Nephron (organoid): ENCODE measurements at regions not wholly inside any gene's neighbourhood (a gene's known extent, or its start where the extent isn't known, plus 50 kb on each side); places are given as distances from the start of the nearest gene placed in this dataset.
A peak's percentile ranks its signal among the peaks of the same experiment; 100 is the strongest.

Experiments
- H3K27ac Mint-ChIP-seq, 3 experiments: 2 replicates each; pipeline ENCODE4 v1.8.0; 2020; ENCODE audit warnings: mixed read lengths in 3 of 3, mild to moderate bottlenecking in 2 of 3, moderate library complexity in 1 of 3
- H3K27me3 Mint-ChIP-seq: 2 replicates; pipeline ENCODE4 v1.8.0; 2021; ENCODE audit warnings: low read depth, mild to moderate bottlenecking, moderate library complexity, mixed read lengths
- H3K36me3 Mint-ChIP-seq: 2 replicates; pipeline ENCODE4 v1.8.0; 2020; ENCODE audit warnings: low read depth, mixed read lengths
- H3K4me1 Mint-ChIP-seq: 2 replicates; pipeline ENCODE4 v1.8.0; 2020; ENCODE audit warnings: mixed read lengths
- H3K4me3 Mint-ChIP-seq, 3 experiments: 2 replicates each; pipeline ENCODE4 v1.8.0; 2020; ENCODE audit warnings: mild to moderate bottlenecking in 3 of 3, mixed read lengths in 3 of 3, moderate library complexity in 2 of 3
- H3K9me3 Mint-ChIP-seq: 2 replicates; pipeline ENCODE4 v1.8.0; 2020; ENCODE audit warnings: mixed read lengths
- TF ChIP-seq, protein P1 (sequence below), 3 experiments: fragments of 200-600 bp; sonication (generic); IDR thresholded peaks; one replicate each; pipeline ENCODE4 v1.5.0; 2021; ENCODE audit warnings: antibody characterized with exemption in 3 of 3; ENCODE audit not compliant: unreplicated experiment in 3 of 3

GRCh38 chr12:124434951-124435805 is 132.2 kb downstream of the NCOR2 start:
- H3K36me3 Mint-ChIP-seq = peaks cover 21% of the 10 kb centered on the region
- no peaks in the 10 kb centered on the region for H3K9me3 Mint-ChIP-seq
- TF ChIP-seq, protein P1, sequence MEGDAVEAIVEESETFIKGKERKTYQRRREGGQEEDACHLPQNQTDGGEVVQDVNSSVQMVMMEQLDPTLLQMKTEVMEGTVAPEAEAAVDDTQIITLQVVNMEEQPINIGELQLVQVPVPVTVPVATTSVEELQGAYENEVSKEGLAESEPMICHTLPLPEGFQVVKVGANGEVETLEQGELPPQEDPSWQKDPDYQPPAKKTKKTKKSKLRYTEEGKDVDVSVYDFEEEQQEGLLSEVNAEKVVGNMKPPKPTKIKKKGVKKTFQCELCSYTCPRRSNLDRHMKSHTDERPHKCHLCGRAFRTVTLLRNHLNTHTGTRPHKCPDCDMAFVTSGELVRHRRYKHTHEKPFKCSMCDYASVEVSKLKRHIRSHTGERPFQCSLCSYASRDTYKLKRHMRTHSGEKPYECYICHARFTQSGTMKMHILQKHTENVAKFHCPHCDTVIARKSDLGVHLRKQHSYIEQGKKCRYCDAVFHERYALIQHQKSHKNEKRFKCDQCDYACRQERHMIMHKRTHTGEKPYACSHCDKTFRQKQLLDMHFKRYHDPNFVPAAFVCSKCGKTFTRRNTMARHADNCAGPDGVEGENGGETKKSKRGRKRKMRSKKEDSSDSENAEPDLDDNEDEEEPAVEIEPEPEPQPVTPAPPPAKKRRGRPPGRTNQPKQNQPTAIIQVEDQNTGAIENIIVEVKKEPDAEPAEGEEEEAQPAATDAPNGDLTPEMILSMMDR (IDR thresholded peaks at IDR 0.05; ENCODE audit: unreplicated experiment in 3 of 3) = no peak
- H3K4me3 Mint-ChIP-seq = no peak overlapping the region
- peak overlapping the region; percentile 53 to 79 (median 72) for H3K27ac Mint-ChIP-seq
- H3K4me1 Mint-ChIP-seq = peaks cover 41% of the 10 kb centered on the region
- no peaks in the 10 kb centered on the region for H3K27me3 Mint-ChIP-seq

GRCh38 chr12:124434354-124434753 is 133.1 kb downstream of the NCOR2 start:
- TF ChIP-seq, protein P1 (IDR thresholded peaks at IDR 0.05; ENCODE audit: unreplicated experiment in 3 of 3) = no peak
- no peaks in the 10 kb centered on the region for H3K9me3 Mint-ChIP-seq
- no peak overlapping the region for H3K4me3 Mint-ChIP-seq
- H3K27ac Mint-ChIP-seq = peak overlapping the region; percentile 53 to 79 (median 72)
- H3K36me3 Mint-ChIP-seq = peaks cover 21% of the 10 kb centered on the region
- no peaks in the 10 kb centered on the region for H3K27me3 Mint-ChIP-seq
- H3K4me1 Mint-ChIP-seq = peaks cover 41% of the 10 kb centered on the region

- Mint-ChIP-seq H3K4me3 (no peak overlapping the region), H3K4me1 (peaks cover 41% of the 10 kb centered on the region), H3K9me3 (no peaks in the 10 kb centered on the region)
Observed at GRCh38 chr12:124433879-124434278, 133.5 kb downstream of the NCOR2 start.

GRCh38 chr12:124433147-124433874 is 134.1 kb downstream of the NCOR2 start:
- no peaks in the 10 kb centered on the region for H3K27me3 Mint-ChIP-seq
- no peaks in the 10 kb centered on the region for H3K9me3 Mint-ChIP-seq
- H3K27ac Mint-ChIP-seq = no peak overlapping the region
- no peak overlapping the region for H3K4me3 Mint-ChIP-seq
- H3K36me3 Mint-ChIP-seq = peaks cover 24% of the 10 kb centered on the region
- TF ChIP-seq, protein P1 (IDR thresholded peaks at IDR 0.05; ENCODE audit: unreplicated experiment in 3 of 3) = no peak
- peaks cover 46% of the 10 kb centered on the region for H3K4me1 Mint-ChIP-seq

More at GRCh38 chr12:124433879-124434278, 133.5 kb downstream of the NCOR2 start:
- peaks cover 21% of the 10 kb centered on the region for H3K36me3 Mint-ChIP-seq
- H3K27ac Mint-ChIP-seq = peak overlapping the region; percentile 53 to 79 (median 72)
- H3K27me3 Mint-ChIP-seq = no peaks in the 10 kb centered on the region
- TF ChIP-seq, protein P1 (IDR thresholded peaks at IDR 0.05; ENCODE audit: unreplicated experiment in 3 of 3) = no peak

GRCh38 chr12:124432376-124432775 is 135.0 kb downstream of the NCOR2 start:
- Mint-ChIP-seq H3K4me3 (no peak overlapping the region), H3K27me3 (no peaks in the 10 kb centered on the region), H3K9me3 (no peaks in the 10 kb centered on the region), H3K4me1 (peaks cover 55% of the 10 kb centered on the region), H3K27ac (peak overlapping the region in 1 of 3 experiments; percentile 77), H3K36me3 (peaks cover 24% of the 10 kb centered on the region)
- TF ChIP-seq, protein P1 (IDR thresholded peaks at IDR 0.05; ENCODE audit: unreplicated experiment in 3 of 3) = no peak
